ENCODE measurements at regions not wholly inside any gene's neighbourhood (a gene's known extent, or its start where the extent isn't known, plus 50 kb on each side); places are given as distances from the start of the nearest gene placed in this dataset.

- TF ChIP-seq MAX (IDR thresholded peaks at IDR 0.05): no peak
- TF ChIP-seq, protein P1, sequence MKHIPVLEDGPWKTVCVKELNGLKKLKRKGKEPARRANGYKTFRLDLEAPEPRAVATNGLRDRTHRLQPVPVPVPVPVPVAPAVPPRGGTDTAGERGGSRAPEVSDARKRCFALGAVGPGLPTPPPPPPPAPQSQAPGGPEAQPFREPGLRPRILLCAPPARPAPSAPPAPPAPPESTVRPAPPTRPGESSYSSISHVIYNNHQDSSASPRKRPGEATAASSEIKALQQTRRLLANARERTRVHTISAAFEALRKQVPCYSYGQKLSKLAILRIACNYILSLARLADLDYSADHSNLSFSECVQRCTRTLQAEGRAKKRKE (CRISPR knock-in tag; IDR thresholded peaks at IDR 0.05; ENCODE audit: low read depth): no peak
- TF ChIP-seq HOXB13 (CRISPR knock-in tag; IDR thresholded peaks at IDR 0.05; ENCODE audit: low read depth): no peak
- no peak for TF ChIP-seq EP300 (IDR thresholded peaks at IDR 0.05)
- TF ChIP-seq, protein P2, sequence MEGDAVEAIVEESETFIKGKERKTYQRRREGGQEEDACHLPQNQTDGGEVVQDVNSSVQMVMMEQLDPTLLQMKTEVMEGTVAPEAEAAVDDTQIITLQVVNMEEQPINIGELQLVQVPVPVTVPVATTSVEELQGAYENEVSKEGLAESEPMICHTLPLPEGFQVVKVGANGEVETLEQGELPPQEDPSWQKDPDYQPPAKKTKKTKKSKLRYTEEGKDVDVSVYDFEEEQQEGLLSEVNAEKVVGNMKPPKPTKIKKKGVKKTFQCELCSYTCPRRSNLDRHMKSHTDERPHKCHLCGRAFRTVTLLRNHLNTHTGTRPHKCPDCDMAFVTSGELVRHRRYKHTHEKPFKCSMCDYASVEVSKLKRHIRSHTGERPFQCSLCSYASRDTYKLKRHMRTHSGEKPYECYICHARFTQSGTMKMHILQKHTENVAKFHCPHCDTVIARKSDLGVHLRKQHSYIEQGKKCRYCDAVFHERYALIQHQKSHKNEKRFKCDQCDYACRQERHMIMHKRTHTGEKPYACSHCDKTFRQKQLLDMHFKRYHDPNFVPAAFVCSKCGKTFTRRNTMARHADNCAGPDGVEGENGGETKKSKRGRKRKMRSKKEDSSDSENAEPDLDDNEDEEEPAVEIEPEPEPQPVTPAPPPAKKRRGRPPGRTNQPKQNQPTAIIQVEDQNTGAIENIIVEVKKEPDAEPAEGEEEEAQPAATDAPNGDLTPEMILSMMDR (IDR thresholded peaks at IDR 0.05): no peak
- no peak for TF ChIP-seq ZFP36 (IDR thresholded peaks at IDR 0.05; ENCODE audit: borderline replicate concordance, partially characterized antibody)
- no peak for TF ChIP-seq EHMT2 (IDR thresholded peaks at IDR 0.05; ENCODE audit: low read depth)
- no peak for TF ChIP-seq ZSCAN20 (CRISPR knock-in tag; IDR thresholded peaks at IDR 0.05)
- TF ChIP-seq, protein P3, sequence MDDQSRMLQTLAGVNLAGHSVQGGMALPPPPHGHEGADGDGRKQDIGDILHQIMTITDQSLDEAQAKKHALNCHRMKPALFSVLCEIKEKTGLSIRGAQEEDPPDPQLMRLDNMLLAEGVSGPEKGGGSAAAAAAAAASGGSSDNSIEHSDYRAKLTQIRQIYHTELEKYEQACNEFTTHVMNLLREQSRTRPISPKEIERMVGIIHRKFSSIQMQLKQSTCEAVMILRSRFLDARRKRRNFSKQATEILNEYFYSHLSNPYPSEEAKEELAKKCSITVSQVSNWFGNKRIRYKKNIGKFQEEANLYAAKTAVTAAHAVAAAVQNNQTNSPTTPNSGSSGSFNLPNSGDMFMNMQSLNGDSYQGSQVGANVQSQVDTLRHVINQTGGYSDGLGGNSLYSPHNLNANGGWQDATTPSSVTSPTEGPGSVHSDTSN (IDR thresholded peaks at IDR 0.05): no peak
- TF ChIP-seq SMC3 (IDR thresholded peaks at IDR 0.05): no peak
Observed at GRCh38 chr3:17913359-17913758, 170.9 kb upstream of the TBC1D5 start.

All from A549 (cell line).